Activated CD4-positive, alpha-beta T cell treated with anti-CD3 and anti-CD28 coated beads, Interleukin-2, amount 50 U/mL, for 4 hours (primary cell): ENCODE measurements at regions not wholly inside any gene's neighbourhood (a gene's known extent, or its start where the extent isn't known, plus 50 kb on each side); places are given as distances from the start of the nearest gene placed in this dataset.

Experiments
- DNase-seq, 2 experiments: peaks; one replicate each; pipeline ENCODE4 v3.0.0-alpha.2; 2020

- no peak for DNase-seq
Observed at GRCh38 chr2:29974086-29974485, 52.7 kb upstream of the ALK start.

- DNase-seq = no peak
Observed at GRCh38 chr2:29977284-29977683, 55.9 kb upstream of the ALK start.

GRCh38 chr2:29981402-29981801, 60.0 kb upstream of the ALK start:
- DNase-seq = no peak

- no peak for DNase-seq
Observed at GRCh38 chr2:29983308-29983707, 61.9 kb upstream of the ALK start.

- DNase-seq = no peak
Observed at GRCh38 chr2:29987146-29987545, 65.8 kb upstream of the ALK start.

- no peak for DNase-seq
Observed at GRCh38 chr2:29990129-29990528, 68.7 kb upstream of the ALK start.

- no peak for DNase-seq
Observed at GRCh38 chr2:29991086-29991485, 69.7 kb upstream of the ALK start.

GRCh38 chr2:29995241-29995640, 73.9 kb upstream of the ALK start:
- no peak for DNase-seq

GRCh38 chr2:30003128-30003527, 81.7 kb upstream of the ALK start:
- DNase-seq = no peak

- no peak for DNase-seq
Observed at GRCh38 chr2:30022444-30023071, 101.2 kb upstream of the ALK start.

- DNase-seq = no peak
Observed at GRCh38 chr2:30024281-30024680, 102.9 kb upstream of the ALK start.

- DNase-seq = no peak
Observed at GRCh38 chr2:30026091-30027055, 105.0 kb upstream of the ALK start.

- no peak for DNase-seq
Observed at GRCh38 chr2:30029804-30030203, 108.4 kb upstream of the ALK start.

- DNase-seq = no peak
Observed at GRCh38 chr2:30030361-30030760, 109.0 kb upstream of the ALK start.

GRCh38 chr2:30031184-30031583, 109.8 kb upstream of the ALK start:
- DNase-seq = no peak

GRCh38 chr2:30034052-30034775, 112.6 kb upstream of the YPEL5 start:
- no peak for DNase-seq

- DNase-seq = no peak
Observed at GRCh38 chr2:30037016-30037415, 109.8 kb upstream of the YPEL5 start.

- DNase-seq = no peak
Observed at GRCh38 chr2:30038419-30038818, 108.4 kb upstream of the YPEL5 start.

- DNase-seq = no peak
Observed at GRCh38 chr2:30039101-30039500, 107.7 kb upstream of the YPEL5 start.

- DNase-seq = no peak
Observed at GRCh38 chr2:30040147-30040546, 106.7 kb upstream of the YPEL5 start.

GRCh38 chr2:30041884-30042283, 104.9 kb upstream of the YPEL5 start:
- DNase-seq = no peak

GRCh38 chr2:30046396-30046795, 100.4 kb upstream of the YPEL5 start:
- no peak for DNase-seq

- DNase-seq = no peak
Observed at GRCh38 chr2:30046979-30047378, 99.8 kb upstream of the YPEL5 start.
